K562 (cell line): ENCODE measurements at regions not wholly inside any gene's neighbourhood (a gene's known extent, or its start where the extent isn't known, plus 50 kb on each side); places are given as distances from the start of the nearest gene placed in this dataset.

Experiments used
- ATAC-seq: fragments of 200-7000 bp; cut with Tn5 transposase; 3 replicates; pipeline ENCODE4 v1.9.1; 2020; ENCODE audit warnings: moderate library complexity
- BruUV-seq: library from RNA; stranded (reverse); fragments of 400-500 nt; replicated peaks from 2 replicates; lab custom pipeline; 2021; lab: Mats Ljungman, UMichigan
- CTCF ChIA-PET: fragments of 300-600 bp; formaldehyde crosslinking; extraction: SDS; loops from one replicate; lab custom pipeline; 2021; ENCODE audit warnings: low intra/inter-chr PET ratio; lab: Yijun Ruan, JAX
- POLR2A ChIA-PET: fragments of 300-600, 350-650 bp; sonication (Branson Sonifier 250); formaldehyde crosslinking; extraction: SDS; loops from one replicate; lab custom pipeline; 2021; ENCODE audit warnings: antibody characterized with exemption, inconsistent platforms; lab: Yijun Ruan, JAX
- DNase-seq, 4 experiments: peaks; one replicate each; pipeline versions ENCODE4 v3.0.0 to v3.0.0-alpha.2; 2011 to 2018; ENCODE audit warnings: low spot score in 3 of 4, mixed read lengths in 3 of 4; ENCODE audit errors: extremely low read depth in 1 of 4
- FAIRE-seq: peaks from 2 replicates; lab custom pipeline; 2011; peaks lifted over from hg19 to GRCh38; lab: Jason Lieb, UNC
- H2AFZ ChIP-seq: 2 replicates; pipeline ENCODE4 v1.6.0; 2011; ENCODE audit warnings: low read depth, low read length, control low read depth, inconsistent platforms
- H3K27ac ChIP-seq: fragments of 200-600 bp; 3 replicates; pipeline ENCODE4 v1.8.0; 2011; ENCODE audit warnings: low read depth, mild to moderate bottlenecking, control low read depth, inconsistent platforms, low read length, moderate library complexity, mixed read lengths; ENCODE audit errors: extremely low read depth
- H3K27me3 ChIP-seq, 2 experiments: fragments of 300-600 bp in 1 of 2; 2 replicates in 1 of 2; 3 replicates in 1 of 2; pipeline versions ENCODE4 v1.6.0 to v1.8.0; 2011; ENCODE audit warnings: inconsistent platforms in 2 of 2, low read length in 2 of 2, mild to moderate bottlenecking in 1 of 2, mixed read lengths in 1 of 2, moderate library complexity in 1 of 2; ENCODE audit not compliant: control insufficient read depth in 2 of 2, insufficient read depth in 2 of 2
- H3K36me3 ChIP-seq: fragments of 300-600 bp; 3 replicates; pipeline ENCODE4 v1.8.0; 2011; ENCODE audit warnings: mild to moderate bottlenecking, low read length, inconsistent platforms; ENCODE audit not compliant: control insufficient read depth, insufficient read depth
- H3K4me1 ChIP-seq, 2 experiments: fragments of 200-600 bp in 1 of 2; replicated peaks in 1 of 2; 2 replicates in 1 of 2; 3 replicates in 1 of 2; pipeline versions ENCODE4 v1.5.1 to v1.8.0; 2011; ENCODE audit warnings: inconsistent platforms in 2 of 2, low read length in 2 of 2, mild to moderate bottlenecking in 1 of 2, mixed read lengths in 1 of 2, moderate library complexity in 1 of 2; ENCODE audit not compliant: control insufficient read depth in 2 of 2, insufficient read depth in 2 of 2
- H3K4me2 ChIP-seq: 2 replicates; pipeline ENCODE4 v1.6.1; 2011; ENCODE audit warnings: low read length, control low read depth, inconsistent platforms, mixed read lengths; ENCODE audit not compliant: insufficient read depth
- H3K4me3 ChIP-seq: fragments of 200-600 bp; sonication (generic), shearing (Covaris generic); 2 replicates; pipeline ENCODE4 v1.5.1; 2016; ENCODE audit warnings: control low read depth, inconsistent platforms
- H3K79me2 ChIP-seq: fragments of 200-600 bp; 3 replicates; pipeline ENCODE4 v1.8.0; 2011; ENCODE audit warnings: low read length, inconsistent platforms; ENCODE audit not compliant: control insufficient read depth, insufficient read depth
- H3K9ac ChIP-seq, 2 experiments: 2 replicates each; pipeline versions ENCODE4 v1.6.0 to v1.6.1; 2011; ENCODE audit warnings: low read depth in 2 of 2, low read length in 2 of 2, control low read depth in 1 of 2, inconsistent platforms in 1 of 2, mild to moderate bottlenecking in 1 of 2, mixed read lengths in 1 of 2; ENCODE audit not compliant: insufficient read depth in 1 of 2
- H3K9me1 ChIP-seq: one replicate; pipeline ENCODE4 v1.6.0; 2011; ENCODE audit warnings: inconsistent platforms, mild to moderate bottlenecking, low read length, moderate library complexity; ENCODE audit not compliant: control insufficient read depth, insufficient read depth
- H3K9me3 ChIP-seq: replicated peaks from 2 replicates; pipeline ENCODE4 v1.5.1; 2011; ENCODE audit warnings: low read depth, low read length, inconsistent platforms; ENCODE audit not compliant: control insufficient read depth, insufficient read depth
- H4K20me1 ChIP-seq: replicated peaks from 2 replicates; pipeline ENCODE4 v1.6.1; 2011; ENCODE audit warnings: low read length, inconsistent platforms, mixed read lengths; ENCODE audit not compliant: control insufficient read depth, insufficient read depth
- CBX5 ChIP-seq: IDR thresholded peaks from 2 replicates; pipeline ENCODE4 v1.6.1; 2014; ENCODE audit warnings: low read depth, borderline replicate concordance
- CREBBP ChIP-seq: IDR thresholded peaks from one replicate; pipeline ENCODE4 v1.6.1; 2012; ENCODE audit warnings: low read depth, mild to moderate bottlenecking, control low read depth, inconsistent platforms, low read length
- ELF2 ChIP-seq: fragments of 250-450 bp; sonication (Bioruptor Pico); IDR thresholded peaks from 2 replicates; pipeline ENCODE4 v1.5.0; 2021; ENCODE audit warnings: mild to moderate bottlenecking
- FIP1L1 ChIP-seq: fragments of 200-400 bp; formaldehyde crosslinking; IDR thresholded peaks from 2 replicates; pipeline ENCODE4 v1.6.1; 2018; ENCODE audit warnings: mild to moderate bottlenecking, low read depth, low read length; ENCODE audit not compliant: poor library complexity, severe bottlenecking
- IFI16 ChIP-seq: fragments of 250-450 bp; sonication (Bioruptor Pico); IDR thresholded peaks from 2 replicates; pipeline ENCODE4 v2.1.2; 2022; ENCODE audit warnings: mild to moderate bottlenecking, inconsistent platforms
- KHSRP ChIP-seq: fragments of 450-650 bp; IDR thresholded peaks from 2 replicates; pipeline ENCODE4 v1.6.1; 2017
- KLF13 ChIP-seq: fragments of 450-650 bp; IDR thresholded peaks from 2 replicates; pipeline ENCODE4 v1.6.1; 2016; ENCODE audit warnings: missing genetic modification characterization, low read depth, mild to moderate bottlenecking, missing compliant biosample characterization, moderate library complexity, borderline replicate concordance
- NCOA1 ChIP-seq: fragments of 450-650 bp; IDR thresholded peaks from 2 replicates; pipeline ENCODE4 v1.6.1; 2016; ENCODE audit warnings: low read depth
- RBM39 ChIP-seq: fragments of 200-400 bp; formaldehyde crosslinking; optimal IDR thresholded peaks from 2 replicates; pipeline ENCODE3; 2018; ENCODE audit warnings: low read depth, low read length
- RFX1 ChIP-seq: fragments of 450-650 bp; IDR thresholded peaks from 2 replicates; pipeline ENCODE4 v1.6.1; 2016; ENCODE audit warnings: mild to moderate bottlenecking, moderate library complexity
- ZNF133 ChIP-seq: fragments of 250-450 bp; sonication (Bioruptor Pico); IDR thresholded peaks from 2 replicates; pipeline ENCODE4 v1.4.0; 2020; ENCODE audit warnings: mild to moderate bottlenecking
- ZNF507 ChIP-seq: conservative IDR thresholded peaks from 2 replicates; pipeline ENCODE4 v1.6.1; 2017; ENCODE audit warnings: missing genetic modification characterization, missing compliant biosample characterization
- ZNF644 ChIP-seq: fragments of 200-800 bp; sonication (Bioruptor generic); IDR thresholded peaks from 2 replicates; pipeline ENCODE4 v1.6.1; 2016; ENCODE audit warnings: low read depth, missing genetic modification characterization, missing compliant biosample characterization
- WGBS: fragments of 100-300 bp; shearing (Covaris generic); methylation state at CpG from one replicate; pipeline ENCODE4 v1.1.6; 2016; ENCODE audit warnings: low coverage, mixed read lengths; ENCODE audit not compliant: insufficient coverage; ENCODE audit errors: missing lambda C conversion rate; 5-methylcytosine and 5-hydroxymethylcytosine counted together
- in situ Hi-C: fragments of 300-500 bp; cut with MboI; formaldehyde crosslinking; loops from 4 replicates; pipeline ENCODE4 v1.15.0; 2018; ENCODE audit warnings: inconsistent platforms, mixed read lengths
- intact Hi-C: fragments of 100-400 bp; cut with micrococcal nuclease; formaldehyde crosslinking; loops from 2 replicates; pipeline ENCODE4 v1.14.2; 2022
- TF ChIP-seq, protein P1 (sequence below): fragments of 150-350 bp; conservative IDR thresholded peaks from 2 replicates; pipeline ENCODE4 v1.6.1; 2014; ENCODE audit warnings: low read length
- TF ChIP-seq, protein P2 (sequence below), 2 experiments: fragments of 450-650 bp; formaldehyde crosslinking in 1 of 2; IDR thresholded peaks; 2 replicates each; pipeline versions ENCODE4 v1.4.0 to v1.6.1; 2014 to 2020; ENCODE audit warnings: mild to moderate bottlenecking in 2 of 2, borderline replicate concordance in 1 of 2, low read depth in 1 of 2

DNA sequence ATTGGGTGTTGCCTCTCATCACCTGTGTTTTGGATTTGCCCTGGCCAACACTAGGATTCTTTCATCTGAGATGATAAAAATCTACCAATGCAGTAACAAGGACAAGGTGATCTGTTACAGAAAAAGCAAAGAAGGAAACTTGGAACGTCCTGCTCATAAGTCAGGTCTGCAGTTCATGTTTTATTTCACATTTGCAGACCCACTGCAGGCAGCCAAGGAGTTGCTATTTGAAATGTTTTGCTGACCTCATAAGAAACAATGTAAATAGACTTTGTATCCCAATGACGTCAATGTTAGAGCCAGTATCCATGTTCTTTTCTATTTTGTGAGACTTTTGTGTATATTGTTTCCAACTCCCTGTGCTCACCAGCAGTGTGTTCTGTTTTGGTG lies 312.9 kb downstream of the DEPDC1B start:
- H4K20me1 ChIP-seq, result no peaks in the 10 kb centered on the region; the same call in 1 of the 2 replicates
- H3K36me3 ChIP-seq, result no peaks in the 10 kb centered on the region
- intact Hi-C loops (no loop called here), in situ Hi-C loops (no loop called here)
- no peak overlapping the region for H3K4me3 ChIP-seq
- FAIRE-seq (no peak), DNase-seq (no peak), ATAC-seq (no peak)
- no peak overlapping the region for H2AFZ ChIP-seq
- 0% methylated on average over 2 of the region's 2 CpGs for WGBS
- POLR2A ChIA-PET, result no interaction called here
- CTCF ChIA-PET, result no interaction called here
- no peaks in the 10 kb centered on the region for H3K9me1 ChIP-seq
- H3K27ac ChIP-seq, result no peak overlapping the region
- no peaks in the 10 kb centered on the region for H3K27me3 ChIP-seq
- no TSS peak for BruUV-seq
- no peaks in the 10 kb centered on the region for H3K4me1 ChIP-seq
- H3K79me2 ChIP-seq, result no peaks in the 10 kb centered on the region
- H3K4me2 ChIP-seq, result no peak overlapping the region
- no peak overlapping the region for H3K9ac ChIP-seq
- no peaks in the 10 kb centered on the region for H3K9me3 ChIP-seq
- TF ChIP-seq RBM39 (no peak), ELF2 (CRISPR knock-in tag) (no peak), RFX1 (no peak), ZNF133 (no peak), IFI16 (CRISPR knock-in tag) (no peak), KLF13 (tag) (no peak), FIP1L1 (no peak), ZNF507 (tag) (no peak), CREBBP (no peak), ZNF644 (no peak), NCOA1 (no peak), KHSRP (no peak), CBX5 (no peak)
- TF ChIP-seq, protein P1, sequence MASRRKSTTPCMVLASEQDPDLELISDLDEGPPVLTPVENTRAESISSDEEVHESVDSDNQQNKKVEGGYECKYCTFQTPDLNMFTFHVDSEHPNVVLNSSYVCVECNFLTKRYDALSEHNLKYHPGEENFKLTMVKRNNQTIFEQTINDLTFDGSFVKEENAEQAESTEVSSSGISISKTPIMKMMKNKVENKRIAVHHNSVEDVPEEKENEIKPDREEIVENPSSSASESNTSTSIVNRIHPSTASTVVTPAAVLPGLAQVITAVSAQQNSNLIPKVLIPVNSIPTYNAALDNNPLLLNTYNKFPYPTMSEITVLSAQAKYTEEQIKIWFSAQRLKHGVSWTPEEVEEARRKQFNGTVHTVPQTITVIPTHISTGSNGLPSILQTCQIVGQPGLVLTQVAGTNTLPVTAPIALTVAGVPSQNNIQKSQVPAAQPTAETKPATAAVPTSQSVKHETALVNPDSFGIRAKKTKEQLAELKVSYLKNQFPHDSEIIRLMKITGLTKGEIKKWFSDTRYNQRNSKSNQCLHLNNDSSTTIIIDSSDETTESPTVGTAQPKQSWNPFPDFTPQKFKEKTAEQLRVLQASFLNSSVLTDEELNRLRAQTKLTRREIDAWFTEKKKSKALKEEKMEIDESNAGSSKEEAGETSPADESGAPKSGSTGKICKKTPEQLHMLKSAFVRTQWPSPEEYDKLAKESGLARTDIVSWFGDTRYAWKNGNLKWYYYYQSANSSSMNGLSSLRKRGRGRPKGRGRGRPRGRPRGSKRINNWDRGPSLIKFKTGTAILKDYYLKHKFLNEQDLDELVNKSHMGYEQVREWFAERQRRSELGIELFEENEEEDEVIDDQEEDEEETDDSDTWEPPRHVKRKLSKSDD, result no peak
- TF ChIP-seq, protein P2, sequence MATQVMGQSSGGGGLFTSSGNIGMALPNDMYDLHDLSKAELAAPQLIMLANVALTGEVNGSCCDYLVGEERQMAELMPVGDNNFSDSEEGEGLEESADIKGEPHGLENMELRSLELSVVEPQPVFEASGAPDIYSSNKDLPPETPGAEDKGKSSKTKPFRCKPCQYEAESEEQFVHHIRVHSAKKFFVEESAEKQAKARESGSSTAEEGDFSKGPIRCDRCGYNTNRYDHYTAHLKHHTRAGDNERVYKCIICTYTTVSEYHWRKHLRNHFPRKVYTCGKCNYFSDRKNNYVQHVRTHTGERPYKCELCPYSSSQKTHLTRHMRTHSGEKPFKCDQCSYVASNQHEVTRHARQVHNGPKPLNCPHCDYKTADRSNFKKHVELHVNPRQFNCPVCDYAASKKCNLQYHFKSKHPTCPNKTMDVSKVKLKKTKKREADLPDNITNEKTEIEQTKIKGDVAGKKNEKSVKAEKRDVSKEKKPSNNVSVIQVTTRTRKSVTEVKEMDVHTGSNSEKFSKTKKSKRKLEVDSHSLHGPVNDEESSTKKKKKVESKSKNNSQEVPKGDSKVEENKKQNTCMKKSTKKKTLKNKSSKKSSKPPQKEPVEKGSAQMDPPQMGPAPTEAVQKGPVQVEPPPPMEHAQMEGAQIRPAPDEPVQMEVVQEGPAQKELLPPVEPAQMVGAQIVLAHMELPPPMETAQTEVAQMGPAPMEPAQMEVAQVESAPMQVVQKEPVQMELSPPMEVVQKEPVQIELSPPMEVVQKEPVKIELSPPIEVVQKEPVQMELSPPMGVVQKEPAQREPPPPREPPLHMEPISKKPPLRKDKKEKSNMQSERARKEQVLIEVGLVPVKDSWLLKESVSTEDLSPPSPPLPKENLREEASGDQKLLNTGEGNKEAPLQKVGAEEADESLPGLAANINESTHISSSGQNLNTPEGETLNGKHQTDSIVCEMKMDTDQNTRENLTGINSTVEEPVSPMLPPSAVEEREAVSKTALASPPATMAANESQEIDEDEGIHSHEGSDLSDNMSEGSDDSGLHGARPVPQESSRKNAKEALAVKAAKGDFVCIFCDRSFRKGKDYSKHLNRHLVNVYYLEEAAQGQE (IDR thresholded peaks at IDR 0.05; ENCODE audit: borderline replicate concordance), result no peak
- TF ChIP-seq, protein P2 (CRISPR knock-in tag; IDR thresholded peaks at IDR 0.05; ENCODE audit: low read depth), result no peak
